Left ventricle myocardium superior (tissue), 1 donor: ENCODE measurements at regions not wholly inside any gene's neighbourhood (a gene's known extent, or its start where the extent isn't known, plus 50 kb on each side); places are given as distances from the start of the nearest gene placed in this dataset.
"Not testable (repeated sequence)": the region's sequence is repeated elsewhere in the genome, so short reads cannot be mapped to it uniquely, and the experiment has no call there.

Experiments
- ATAC-seq: fragments of 200-7000 bp; cut with Tn5 transposase; one replicate; pipeline ENCODE4 v1.9.1; 2020; ENCODE audit warnings: mild to moderate bottlenecking, moderate library complexity
- DNase-seq: peaks from one replicate; pipeline ENCODE4 v3.0.0-alpha.2; 2020
- intact Hi-C: fragments of 100-400 bp; cut with micrococcal nuclease; formaldehyde crosslinking; loops from one replicate; pipeline ENCODE4 v1.11.0; 2022
- donor health status: DM: no; HTN: yes; CAD: no; lungs with severe emphysema.

GRCh38 chr13:107803822-107804495, 411.4 kb downstream of the LIG4 start:
- ATAC-seq (no peak), DNase-seq (no peak)
- intact Hi-C loops = no loop called here

GRCh38 chr13:107801621-107802020, 413.7 kb downstream of the LIG4 start:
- ATAC-seq (no peak), DNase-seq (no peak)
- intact Hi-C loops = no loop called here

GRCh38 chr13:107799001-107799400, 416.3 kb downstream of the LIG4 start:
- intact Hi-C loops = no loop called here
- ATAC-seq = no peak
- DNase-seq = no peak

- ATAC-seq (no peak), DNase-seq (no peak)
- intact Hi-C loops = no loop called here
Measured at GRCh38 chr13:107790397-107790796, 424.9 kb downstream of the LIG4 start.

- intact Hi-C loops = no loop called here
- ATAC-seq (no peak), DNase-seq (no peak)
Measured at GRCh38 chr13:107788464-107789165, 426.7 kb downstream of the LIG4 start.

GRCh38 chr13:107782646-107783045, 432.7 kb downstream of the LIG4 start:
- ATAC-seq, intact Hi-C loops, DNase-seq: not testable (repeated sequence)

- DNase-seq (no peak), ATAC-seq (no peak)
- intact Hi-C loops = no loop called here
Measured at GRCh38 chr13:107778094-107778493, 437.2 kb downstream of the LIG4 start.

- DNase-seq (no peak), ATAC-seq (no peak)
- intact Hi-C loops = no loop called here
Measured at GRCh38 chr13:107770541-107770940, 444.8 kb downstream of the LIG4 start.

GRCh38 chr13:107767119-107767518, 448.2 kb downstream of the LIG4 start:
- DNase-seq (no peak), ATAC-seq (no peak)
- intact Hi-C loops = no loop called here

- intact Hi-C loops = no loop called here
- DNase-seq (no peak), ATAC-seq (no peak)
Measured at GRCh38 chr13:107765724-107766401, 449.5 kb downstream of the LIG4 start.

- ATAC-seq (no peak), DNase-seq (no peak)
- intact Hi-C loops = no loop called here
Measured at GRCh38 chr13:107764046-107764445, 451.3 kb downstream of the LIG4 start.

GRCh38 chr13:107753748-107754147, 461.6 kb downstream of the LIG4 start:
- intact Hi-C loops = no loop called here
- ATAC-seq (no peak), DNase-seq (no peak)

GRCh38 chr13:107753291-107753690, 462.0 kb downstream of the LIG4 start:
- DNase-seq = no peak
- intact Hi-C loops = no loop called here
- no peak for ATAC-seq

GRCh38 chr13:107743983-107744382, 471.4 kb downstream of the LIG4 start:
- intact Hi-C loops = no loop called here
- ATAC-seq = no peak
- no peak for DNase-seq

GRCh38 chr13:107743526-107743925, 471.8 kb downstream of the LIG4 start:
- ATAC-seq = no peak
- DNase-seq = no peak
- intact Hi-C loops = no loop called here

- DNase-seq (no peak), ATAC-seq (no peak)
- intact Hi-C loops = no loop called here
Measured at GRCh38 chr13:107743100-107743499, 472.2 kb downstream of the LIG4 start.

GRCh38 chr13:107742544-107742943, 472.8 kb downstream of the LIG4 start:
- ATAC-seq = no peak
- intact Hi-C loops = no loop called here
- DNase-seq = no peak

GRCh38 chr13:107738004-107738403, 477.3 kb downstream of the LIG4 start:
- no peak for DNase-seq
- intact Hi-C loops = no loop called here
- ATAC-seq = no peak

GRCh38 chr13:107736731-107737130, 478.6 kb downstream of the LIG4 start:
- no peak for DNase-seq
- intact Hi-C loops = no loop called here
- no peak for ATAC-seq

GRCh38 chr13:107736170-107736569, 479.2 kb downstream of the LIG4 start:
- DNase-seq (no peak), ATAC-seq (no peak)
- intact Hi-C loops = no loop called here
